GM23338 (cell line): ENCODE measurements at regions not wholly inside any gene's neighbourhood (a gene's known extent, or its start where the extent isn't known, plus 50 kb on each side); places are given as distances from the start of the nearest gene placed in this dataset.

Experiments used
- ATAC-seq: fragments of 200-7000 bp; cut with Tn5 transposase; 3 replicates; pipeline ENCODE4 v1.9.1; 2020
- DNase-seq: peaks from one replicate; pipeline ENCODE4 v3.0.0-alpha.2; 2015; ENCODE audit warnings: low spot score
- H2AFZ ChIP-seq: fragments of 200-600 bp; sonication (generic); 2 replicates; pipeline ENCODE4 v1.8.0; 2016; ENCODE audit warnings: antibody characterized with exemption, mild to moderate bottlenecking, moderate library complexity
- H3F3A ChIP-seq: fragments of 200-600 bp; sonication (generic); replicated peaks from 2 replicates; pipeline ENCODE4 v1.8.0; 2017; ENCODE audit warnings: antibody characterized with exemption, mixed run types, low read depth
- H3K27ac ChIP-seq: fragments of 200-600 bp; sonication (generic); 2 replicates; pipeline ENCODE4 v1.6.1; 2016; ENCODE audit warnings: low read depth
- H3K27me3 ChIP-seq: fragments of 200-600 bp; sonication (generic); 2 replicates; pipeline ENCODE4 v1.8.0; 2016; ENCODE audit warnings: mild to moderate bottlenecking, mixed run types, moderate library complexity; ENCODE audit not compliant: insufficient read depth
- H3K36me3 ChIP-seq: fragments of 200-600 bp; sonication (generic); 2 replicates; pipeline ENCODE4 v1.8.0; 2016; ENCODE audit warnings: mild to moderate bottlenecking; ENCODE audit not compliant: insufficient read depth
- H3K4me1 ChIP-seq: fragments of 200-600 bp; sonication (generic); 2 replicates; pipeline ENCODE4 v1.8.0; 2016; ENCODE audit warnings: mild to moderate bottlenecking, moderate library complexity; ENCODE audit not compliant: insufficient read depth
- H3K4me2 ChIP-seq: fragments of 200-600 bp; sonication (generic); 2 replicates; pipeline ENCODE4 v1.7.1; 2017; ENCODE audit warnings: mixed run types
- H3K4me3 ChIP-seq: fragments of 200-600 bp; sonication (generic); 2 replicates; pipeline ENCODE4 v1.6.1; 2016; ENCODE audit warnings: mixed run types
- H3K79me2 ChIP-seq: fragments of 200-600 bp; sonication (generic); replicated peaks from 2 replicates; pipeline ENCODE4 v1.8.0; 2017; ENCODE audit warnings: mild to moderate bottlenecking; ENCODE audit not compliant: insufficient read depth
- H3K9me2 ChIP-seq: fragments of 200-600 bp; sonication (generic); 2 replicates; pipeline ENCODE4 v1.8.0; 2017; ENCODE audit not compliant: insufficient read depth
- H4K20me1 ChIP-seq: fragments of 200-600 bp; sonication (generic); replicated peaks from 2 replicates; pipeline ENCODE4 v1.8.0; 2017; ENCODE audit warnings: mild to moderate bottlenecking; ENCODE audit not compliant: insufficient read depth
- H3K27ac Mint-ChIP-seq: 2 replicates; pipeline ENCODE4 v1.8.0; 2020; ENCODE audit warnings: inconsistent platforms, mild to moderate bottlenecking, moderate library complexity, mixed read lengths
- H3K27me3 Mint-ChIP-seq: 3 replicates; pipeline ENCODE4 v1.8.0; 2022; ENCODE audit warnings: low read depth, mild to moderate bottlenecking, moderate library complexity, mixed read lengths, inconsistent platforms; ENCODE audit not compliant: insufficient read depth, poor library complexity
- H3K36me3 Mint-ChIP-seq: 3 replicates; pipeline ENCODE4 v1.8.0; 2021; ENCODE audit warnings: low read depth, mild to moderate bottlenecking, inconsistent platforms, moderate library complexity, mixed read lengths
- H3K4me1 Mint-ChIP-seq: 3 replicates; pipeline ENCODE4 v1.8.0; 2020; ENCODE audit warnings: mild to moderate bottlenecking, inconsistent platforms, mixed read lengths
- H3K4me3 Mint-ChIP-seq: 3 replicates; pipeline ENCODE4 v1.8.0; 2021; ENCODE audit warnings: moderate library complexity, mild to moderate bottlenecking, inconsistent platforms, mixed read lengths
- H3K9me3 Mint-ChIP-seq: 3 replicates; pipeline ENCODE4 v1.8.0; 2020; ENCODE audit warnings: moderate library complexity, mild to moderate bottlenecking, inconsistent platforms, mixed read lengths
- CREB1 ChIP-seq: fragments of 250-450 bp; sonication (Bioruptor Pico); IDR thresholded peaks from 2 replicates; pipeline ENCODE4 v1.5.0; 2020; ENCODE audit warnings: low read depth, mild to moderate bottlenecking, moderate library complexity
- CTCF ChIP-seq, 2 experiments: fragments of 200-600 bp in 1 of 2; sonication (generic) in 1 of 2; conservative IDR thresholded peaks; 2 replicates each; pipeline versions ENCODE4 v1.5.1 to v1.6.1; 2016 to 2017; ENCODE audit warnings: antibody characterized with exemption in 2 of 2, low read depth in 2 of 2, mild to moderate bottlenecking in 2 of 2, moderate library complexity in 1 of 2
- EZH2phosphoT487 ChIP-seq: fragments of 200-600 bp; sonication (generic); IDR thresholded peaks from one replicate; pipeline ENCODE4 v1.8.1; 2018; ENCODE audit warnings: antibody characterized with exemption; ENCODE audit not compliant: unreplicated experiment
- REST ChIP-seq: IDR thresholded peaks from one replicate; pipeline ENCODE4 v1.6.1; 2018; ENCODE audit warnings: antibody characterized with exemption; ENCODE audit not compliant: unreplicated experiment

- H3K4me1 Mint-ChIP-seq, result peaks cover 56% of the 10 kb centered on the region
Observed at GRCh38 chr2:118321432-118322105, 233.3 kb downstream of the INSIG2 start.

More at GRCh38 chr2:118321432-118322105, 233.3 kb downstream of the INSIG2 start:
- H3K27me3 Mint-ChIP-seq, result no peaks in the 10 kb centered on the region
- ATAC-seq (peak; percentile 71), DNase-seq (peak; percentile 71)
- H3K27ac Mint-ChIP-seq, result peak overlapping the region; percentile 79
- peak overlapping the region; percentile 89 for H3K27ac ChIP-seq
- no peaks in the 10 kb centered on the region for H3K79me2 ChIP-seq
- TF ChIP-seq CTCF (conservative IDR thresholded peaks at IDR 0.05; ENCODE audit: low read depth in 2 of 2) (peak in 1 of 2 experiments; percentile 64; a peak in 2 of 4 replicates), EZH2phosphoT487 (no peak), REST (no peak), CREB1 (CRISPR knock-in tag) (no peak)
- H4K20me1 ChIP-seq, result no peaks in the 10 kb centered on the region
- no peaks in the 10 kb centered on the region; the same call in 2 of the 3 replicates for H3K36me3 Mint-ChIP-seq
- H3K36me3 ChIP-seq, result no peaks in the 10 kb centered on the region
- no peaks in the 10 kb centered on the region for H3K27me3 ChIP-seq
- peak overlapping the region; percentile 34 for H3K4me3 Mint-ChIP-seq
- H3F3A ChIP-seq, result no peaks in the 10 kb centered on the region
- H3K4me2 ChIP-seq, result peak overlapping the region; percentile 50
- no peaks in the 10 kb centered on the region; the same call in 2 of the 3 replicates for H3K9me3 Mint-ChIP-seq
- peaks cover 47% of the 10 kb centered on the region for H3K4me1 ChIP-seq
- H3K4me3 ChIP-seq, result peak overlapping the region; percentile 28
- no peaks in the 10 kb centered on the region; the same call in 1 of the 2 replicates for H3K9me2 ChIP-seq
- H2AFZ ChIP-seq, result no peak overlapping the region
